ENCODE measurements at regions not wholly inside any gene's neighbourhood (a gene's known extent, or its start where the extent isn't known, plus 50 kb on each side); places are given as distances from the start of the nearest gene placed in this dataset.

DNA sequence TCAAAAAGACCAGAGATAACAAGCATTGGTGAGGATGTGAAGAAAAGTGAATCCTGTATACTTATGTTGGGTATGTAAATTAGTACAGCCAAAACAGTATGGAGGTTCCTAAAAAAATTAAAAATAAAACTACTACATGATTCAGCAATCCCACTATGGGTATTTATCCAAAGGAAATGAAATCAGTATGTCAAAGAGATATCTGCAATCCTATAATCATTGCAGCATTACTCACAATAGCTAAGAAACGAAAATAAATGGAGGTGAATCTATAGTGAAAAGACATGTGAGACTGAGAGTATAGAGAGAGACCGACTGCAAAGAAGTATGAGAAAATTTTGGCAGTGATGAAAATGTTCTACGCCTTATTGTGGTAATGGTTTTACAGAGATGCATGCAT, 139.2 kb upstream of the TMEM168 start:
- TF ChIP-seq TAF1 (IDR thresholded peaks at IDR 0.05; ENCODE audit: borderline replicate concordance, low read depth, low read length) (no peak), POLR2A (IDR thresholded peaks at IDR 0.05; ENCODE audit: low read depth, low read length) (no peak), POLR2AphosphoS5 (IDR thresholded peaks at IDR 0.05; ENCODE audit: low read depth, low read length) (no peak)
